Esophagus (tissue), 2 donors: ENCODE measurements at regions not wholly inside any gene's neighbourhood (a gene's known extent, or its start where the extent isn't known, plus 50 kb on each side); places are given as distances from the start of the nearest gene placed in this dataset.

Experiments used
- H3K27ac ChIP-seq, 2 donors: one replicate each; pipeline ENCODE4 v1.5.1; 2013; ENCODE audit warnings: low read depth in 2 of 2, mild to moderate bottlenecking in 2 of 2, inconsistent platforms in 1 of 2, low read length in 1 of 2, moderate library complexity in 1 of 2
- H3K27me3 ChIP-seq, 2 donors: one replicate each; pipeline ENCODE4 v1.6.1; 2013; ENCODE audit warnings: low read length in 2 of 2, control low read depth in 1 of 2, mild to moderate bottlenecking in 1 of 2; ENCODE audit not compliant: insufficient read depth in 2 of 2, control insufficient read depth in 1 of 2
- H3K36me3 ChIP-seq, 2 donors: one replicate each; pipeline ENCODE4 v1.6.1; 2013; ENCODE audit warnings: low read length in 1 of 2; ENCODE audit not compliant: control insufficient read depth in 2 of 2, insufficient read depth in 2 of 2
- H3K4me1 ChIP-seq, 2 donors: one replicate each; pipeline ENCODE4 v1.6.1; 2013; ENCODE audit warnings: low read length in 1 of 2; ENCODE audit not compliant: control insufficient read depth in 2 of 2, insufficient read depth in 2 of 2
- H3K4me3 ChIP-seq, 2 donors: one replicate each; pipeline ENCODE4 v1.5.1; 2013; ENCODE audit warnings: low read length in 2 of 2, mild to moderate bottlenecking in 2 of 2, low read depth in 1 of 2, moderate library complexity in 1 of 2
- H3K9me3 ChIP-seq, 2 donors: one replicate each; pipeline ENCODE4 v1.6.1; 2013; ENCODE audit warnings: mild to moderate bottlenecking in 2 of 2, low read depth in 1 of 2, low read length in 1 of 2, moderate library complexity in 1 of 2; ENCODE audit not compliant: control insufficient read depth in 2 of 2, insufficient read depth in 1 of 2
- WGBS, 2 donors: extraction: QIAGEN DNeasy Blood & Tissue Kit; methylation state at CpG; one replicate each; pipeline ENCODE4 v1.1.7; 2013; 5-methylcytosine and 5-hydroxymethylcytosine counted together
- donor health status: healthy with polysubstance abuse.
- donor health status: Bipolar disorder and iron deficiency.

DNA sequence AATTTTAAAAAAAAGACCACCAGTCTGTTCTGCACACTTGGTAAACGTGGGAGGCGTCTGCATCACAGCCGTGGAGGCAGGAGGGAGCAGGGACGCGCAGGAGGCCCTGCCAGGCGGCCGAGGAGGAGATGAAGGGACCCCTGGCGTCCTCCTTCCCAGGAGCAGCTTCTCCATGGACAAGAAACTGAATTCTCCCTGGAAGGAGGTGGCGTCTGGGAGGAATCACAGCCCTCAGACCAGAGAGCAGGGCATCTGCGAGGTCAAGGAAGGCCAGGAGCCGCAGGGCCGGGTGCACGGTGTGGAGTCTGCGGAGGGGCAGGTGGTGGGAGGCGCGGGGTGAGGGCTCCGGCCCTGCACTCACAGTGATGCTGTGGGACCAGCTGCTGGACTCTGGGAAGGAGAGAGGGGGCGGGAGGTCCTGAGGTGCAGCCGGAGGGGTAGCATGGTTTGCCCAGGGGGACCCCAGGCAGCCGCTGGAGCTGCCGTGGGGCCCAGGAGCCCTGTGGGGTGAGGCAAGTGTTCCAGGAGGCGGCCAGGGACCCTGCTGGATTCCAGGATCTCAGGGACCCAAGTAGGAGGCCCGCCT, 73.5 kb upstream of the GALNT9 start:
- Histone ChIP-seq H3K4me1 (no peaks in the 10 kb centered on the region), H3K9me3 (peaks cover 0 to 3% of the 10 kb centered on the region in 2 donors), H3K27me3 (peaks cover 0 to 25% of the 10 kb centered on the region in 2 donors), H3K4me3 (no peak overlapping the region), H3K36me3 (no peaks in the 10 kb centered on the region), H3K27ac (no peak overlapping the region)
- WGBS, 2 donors, result 64 to 70% methylated on average over 23 of the region's 23 CpGs

DNA sequence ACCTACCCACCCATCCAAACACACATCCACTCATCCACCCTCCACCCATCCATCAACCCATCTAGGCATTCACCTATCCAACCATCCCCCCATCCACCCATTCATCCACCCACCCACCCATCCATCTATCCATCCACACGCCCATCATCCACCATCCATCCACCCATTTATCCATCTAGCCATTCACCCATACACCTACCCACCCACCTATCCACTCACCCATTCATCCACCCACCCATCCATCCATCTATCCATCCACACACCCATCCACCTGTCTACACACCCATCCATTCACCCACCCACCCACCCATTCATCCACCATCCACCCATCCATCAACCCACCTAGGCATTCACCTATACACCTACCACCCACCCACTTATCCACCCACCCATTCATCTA, 72.6 kb upstream of the GALNT9 start:
- Histone ChIP-seq H3K4me3 (no peak overlapping the region), H3K27me3 (peaks cover 0 to 20% of the 10 kb centered on the region in 2 donors), H3K36me3 (no peaks in the 10 kb centered on the region), H3K27ac (no peak overlapping the region), H3K4me1 (no peaks in the 10 kb centered on the region), H3K9me3 (peaks cover 0 to 2% of the 10 kb centered on the region in 2 donors)
- WGBS, 2 donors, result 69 to 87% methylated on average over 1 of the region's 1 CpG

DNA sequence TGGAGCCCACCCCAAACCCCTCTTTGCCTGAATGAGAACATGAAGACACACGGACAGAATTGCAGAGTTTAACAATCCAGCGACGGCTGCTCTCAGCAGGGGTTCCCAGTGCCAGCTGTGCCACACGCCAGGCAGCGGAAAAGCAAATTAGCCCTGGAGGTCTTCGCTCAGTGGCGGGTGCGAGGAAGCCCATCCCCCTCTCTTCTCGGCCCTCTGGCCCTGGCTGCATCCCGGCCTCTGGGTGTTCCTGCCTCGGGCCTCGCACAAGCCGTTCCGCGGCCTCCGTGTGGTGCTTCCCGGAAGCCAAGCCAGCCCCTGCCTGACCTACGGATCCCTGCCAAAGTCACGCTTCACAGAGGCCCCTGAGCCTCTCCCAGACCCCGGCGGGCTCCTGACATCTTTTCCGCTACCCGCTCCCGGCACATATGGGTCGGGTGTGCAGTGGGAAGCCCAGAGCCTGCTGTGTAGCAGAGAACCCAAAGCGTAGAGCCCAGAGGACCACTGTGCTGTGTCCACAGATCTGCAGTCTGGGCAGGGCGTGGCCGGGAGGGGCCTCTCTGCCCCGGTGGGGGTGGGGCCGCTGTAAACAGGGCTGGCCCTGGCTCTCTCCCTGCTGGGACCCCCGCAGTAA, 70.7 kb upstream of the GALNT9 start:
- Histone ChIP-seq H3K9me3 (no peaks in the 10 kb centered on the region), H3K27ac (no peak overlapping the region), H3K36me3 (no peaks in the 10 kb centered on the region), H3K27me3 (peaks cover 0 to 15% of the 10 kb centered on the region in 2 donors), H3K4me3 (no peak overlapping the region), H3K4me1 (no peaks in the 10 kb centered on the region)
- WGBS, 2 donors, result 17 to 30% methylated on average over 30 to 31 of the region's 31 CpGs

DNA sequence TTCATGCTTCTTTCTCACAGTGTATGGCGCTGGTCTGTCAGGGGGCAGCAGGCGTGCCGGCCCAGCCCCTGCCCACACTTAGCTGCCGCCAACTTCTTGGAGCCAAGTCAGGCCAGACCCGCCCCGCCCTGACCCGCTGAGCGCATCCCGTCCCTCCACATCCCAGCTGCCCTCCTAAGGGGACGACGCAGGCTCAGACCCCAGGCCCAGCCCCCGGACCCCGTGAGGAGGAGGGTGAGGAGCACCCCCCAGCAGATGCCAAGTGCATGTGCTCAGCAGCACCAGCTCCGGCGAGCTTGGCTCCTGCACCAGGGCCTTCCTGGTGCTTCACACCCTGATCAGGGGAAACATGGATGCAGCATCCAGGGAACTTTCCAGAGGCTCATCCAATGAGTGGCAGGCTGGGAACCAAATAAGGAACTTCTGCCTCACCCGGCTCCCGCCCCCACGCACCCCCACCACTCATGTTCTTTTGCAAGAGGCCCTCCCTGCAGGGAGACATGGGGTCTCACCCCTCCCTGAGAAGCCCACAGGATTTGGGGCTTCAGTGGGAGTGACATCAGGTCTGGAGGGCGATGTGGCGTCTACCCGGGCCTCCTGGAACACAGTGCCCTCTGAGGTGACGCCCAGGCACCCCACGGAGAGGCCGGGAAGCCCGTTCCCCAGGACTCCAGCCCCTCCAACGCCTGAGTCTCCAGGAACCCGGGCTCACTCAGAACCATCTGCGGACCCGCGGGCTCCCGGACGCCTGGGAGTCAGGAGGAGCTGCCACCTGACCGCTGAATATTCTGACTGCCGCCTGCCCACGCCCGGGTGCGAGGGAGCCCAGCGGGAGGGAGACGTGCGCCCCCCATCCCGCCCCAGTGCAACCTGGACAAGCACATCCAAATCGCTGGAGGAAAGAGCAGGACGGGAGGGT, 70.0 kb upstream of the GALNT9 start:
- Histone ChIP-seq H3K36me3 (no peaks in the 10 kb centered on the region), H3K27me3 (peaks cover 0 to 15% of the 10 kb centered on the region in 2 donors), H3K4me1 (no peaks in the 10 kb centered on the region), H3K4me3 (no peak overlapping the region), H3K27ac (no peak overlapping the region), H3K9me3 (peaks cover 0 to 4% of the 10 kb centered on the region in 2 donors)
- WGBS, 2 donors, result 71 to 78% methylated on average over 43 of the region's 43 CpGs

DNA sequence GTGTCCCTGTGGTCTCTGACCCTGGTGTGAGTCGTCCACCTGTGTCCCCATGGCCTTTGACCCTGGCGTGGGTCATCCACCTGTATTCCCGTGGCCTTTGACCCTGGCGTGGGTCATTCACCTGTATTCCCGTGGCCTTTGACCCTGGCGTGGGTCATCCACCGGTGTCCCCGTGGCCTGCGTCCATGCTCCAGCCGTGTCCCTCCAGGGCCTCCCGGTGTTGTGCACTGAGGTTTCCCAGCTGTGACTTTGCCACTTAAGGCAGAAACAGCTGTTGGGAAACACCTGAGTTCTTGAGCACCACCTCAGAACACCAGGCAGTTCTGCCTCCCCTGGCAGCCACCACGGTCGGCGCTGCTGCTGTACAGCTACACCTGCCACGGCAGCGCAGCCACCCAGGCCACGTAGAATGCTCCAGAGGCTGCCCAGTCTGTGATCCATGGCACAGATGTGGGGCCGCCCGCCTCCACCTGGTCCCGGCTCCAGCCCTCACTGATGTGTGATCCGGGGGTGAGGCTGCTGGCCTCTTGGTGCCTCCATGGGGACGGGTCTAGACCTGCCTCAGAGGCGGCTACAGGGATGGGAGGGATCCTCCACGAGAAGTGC, 69.1 kb upstream of the GALNT9 start:
- H3K27me3 ChIP-seq, result peaks cover 0 to 15% of the 10 kb centered on the region in 2 donors

DNA sequence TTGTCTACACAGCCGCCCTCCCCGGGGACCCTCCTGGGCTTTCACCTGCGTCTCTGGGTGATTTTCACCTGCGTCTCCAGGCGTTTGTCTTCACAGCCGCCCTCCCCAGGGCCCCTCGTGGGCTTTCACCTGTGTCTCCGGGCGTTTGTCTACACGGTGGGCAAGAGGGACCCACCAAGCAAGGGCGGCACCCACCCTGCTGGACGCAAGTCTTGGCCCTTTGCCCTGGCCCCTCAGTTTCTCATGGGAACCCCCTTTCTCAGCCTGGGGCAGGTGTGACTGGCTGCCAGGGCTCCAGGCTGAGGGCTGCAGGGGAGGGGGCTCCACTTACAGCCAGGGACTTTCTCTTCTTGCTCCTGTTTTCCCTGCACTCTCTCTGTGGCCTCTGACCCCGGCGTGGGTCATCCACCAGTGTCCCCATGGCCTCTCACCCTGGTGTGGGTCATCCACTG, 68.6 kb upstream of the GALNT9 start:
- Histone ChIP-seq H3K9me3 (peaks cover 0 to 5% of the 10 kb centered on the region in 2 donors), H3K27me3 (peaks cover 0 to 15% of the 10 kb centered on the region in 2 donors), H3K27ac (no peak overlapping the region), H3K4me3 (no peak overlapping the region), H3K36me3 (no peaks in the 10 kb centered on the region), H3K4me1 (no peaks in the 10 kb centered on the region)
- 47 to 49% methylated on average over 14 of the region's 14 CpGs for WGBS, 2 donors

More for the DNA sequence above, 69.1 kb upstream of the GALNT9 start:
- Histone ChIP-seq H3K4me3 (no peak overlapping the region), H3K9me3 (peaks cover 0 to 5% of the 10 kb centered on the region in 2 donors), H3K4me1 (no peaks in the 10 kb centered on the region), H3K27ac (no peak overlapping the region), H3K36me3 (no peaks in the 10 kb centered on the region)
- WGBS, 2 donors, result 59 to 60% methylated on average over 24 of the region's 24 CpGs

DNA sequence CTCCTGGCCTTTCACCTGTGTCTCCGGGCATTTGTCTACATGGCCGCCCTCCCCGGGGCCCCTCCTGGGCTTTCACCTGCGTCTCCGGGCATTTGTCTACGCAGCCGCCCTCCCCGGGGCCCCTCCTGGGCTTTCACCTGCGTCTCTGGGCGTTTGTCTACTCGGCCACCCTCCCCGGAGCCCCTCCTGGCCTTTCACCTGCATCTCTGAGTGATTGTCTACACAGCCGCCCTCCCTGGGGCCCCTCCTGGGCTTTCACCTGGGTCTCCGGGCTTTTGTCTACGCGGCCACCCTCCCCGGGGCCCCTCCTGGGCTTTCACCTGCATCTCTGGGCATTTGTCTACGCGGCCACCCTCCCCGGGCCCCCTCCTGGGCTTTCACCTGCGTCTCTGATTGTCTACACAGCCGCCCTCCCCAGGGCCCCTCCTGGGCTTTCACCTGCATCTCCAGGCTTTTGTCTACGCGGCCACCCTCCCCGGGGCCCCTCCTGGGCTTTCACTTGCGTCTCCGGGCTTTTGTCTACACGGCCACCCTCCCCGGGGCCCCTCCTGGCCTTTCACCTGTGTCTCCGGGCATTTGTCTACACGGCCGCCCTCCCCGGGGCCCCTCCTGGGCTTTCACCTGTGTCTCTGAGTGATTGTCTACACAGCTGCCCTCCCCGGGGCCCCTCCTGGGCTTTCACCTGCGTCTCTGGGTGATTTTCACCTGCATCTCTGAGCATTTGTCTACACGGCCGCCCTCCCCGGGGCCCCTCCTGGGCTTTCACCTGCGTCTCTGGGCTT, 68.0 kb upstream of the GALNT9 start:
- no peak overlapping the region for H3K27ac ChIP-seq
- H3K4me1 ChIP-seq, result no peaks in the 10 kb centered on the region
- no peak overlapping the region for H3K4me3 ChIP-seq
- WGBS, 2 donors, result 24 to 25% methylated on average over 39 of the region's 39 CpGs
- H3K9me3 ChIP-seq, result peaks cover 0 to 5% of the 10 kb centered on the region in 2 donors
- H3K27me3 ChIP-seq, result peaks cover 0 to 15% of the 10 kb centered on the region in 2 donors
- no peaks in the 10 kb centered on the region for H3K36me3 ChIP-seq

DNA sequence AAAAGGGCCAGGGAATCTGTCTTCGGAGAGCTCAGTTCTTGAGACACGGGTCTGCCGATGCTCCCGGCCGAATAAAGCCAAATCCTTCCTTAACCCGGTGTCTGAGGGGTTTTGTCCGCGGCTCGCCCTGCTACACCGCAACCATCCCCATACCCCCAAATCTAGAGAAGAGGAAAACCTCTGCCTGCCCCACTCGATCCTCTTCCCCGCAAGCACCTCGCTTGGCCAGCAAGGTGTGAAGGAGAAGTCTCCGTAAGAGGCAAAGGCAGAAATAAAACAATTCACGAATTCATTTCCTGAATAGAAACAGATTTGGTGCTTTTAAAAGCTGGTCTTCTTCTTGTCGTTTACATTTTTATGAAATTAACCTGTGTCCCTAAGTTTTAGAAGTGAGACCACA, 67.3 kb upstream of the GALNT9 start:
- 59 to 69% methylated on average over 16 of the region's 16 CpGs for WGBS, 2 donors

DNA sequence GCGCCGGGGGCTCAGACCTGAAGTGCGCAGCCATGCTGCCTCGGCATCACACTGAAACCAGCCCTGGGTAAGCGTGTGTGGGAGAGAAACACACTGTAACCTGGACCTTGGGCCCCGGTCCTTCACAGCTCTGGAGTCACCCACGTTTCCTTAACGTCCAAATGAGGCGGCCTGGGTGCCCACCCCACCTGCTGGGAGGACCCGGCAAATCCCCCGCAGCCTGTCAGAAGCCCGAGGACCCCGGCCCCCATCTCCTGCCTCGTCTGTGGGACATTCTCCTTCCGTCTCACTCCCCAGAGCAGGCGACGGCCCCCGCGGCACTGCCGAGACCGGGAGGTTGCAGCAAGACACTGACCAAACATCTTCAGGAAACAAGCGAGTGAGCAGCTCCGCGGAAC, 66.5 kb upstream of the GALNT9 start:
- Histone ChIP-seq H3K4me1 (no peaks in the 10 kb centered on the region), H3K27ac (no peak overlapping the region), H3K4me3 (no peak overlapping the region), H3K9me3 (peaks cover 0 to 5% of the 10 kb centered on the region in 2 donors), H3K27me3 (peaks cover 0 to 12% of the 10 kb centered on the region in 2 donors), H3K36me3 (no peaks in the 10 kb centered on the region)
- 67 to 76% methylated on average over 23 to 24 of the region's 24 CpGs for WGBS, 2 donors

More for the DNA sequence above, 67.3 kb upstream of the GALNT9 start:
- Histone ChIP-seq H3K36me3 (no peaks in the 10 kb centered on the region), H3K4me1 (no peaks in the 10 kb centered on the region), H3K9me3 (peaks cover 0 to 5% of the 10 kb centered on the region in 2 donors), H3K4me3 (no peak overlapping the region), H3K27me3 (peaks cover 0 to 15% of the 10 kb centered on the region in 2 donors), H3K27ac (no peak overlapping the region)
